Renal cortical epithelial cell (primary cell): ENCODE measurements at regions not wholly inside any gene's neighbourhood (a gene's known extent, or its start where the extent isn't known, plus 50 kb on each side); places are given as distances from the start of the nearest gene placed in this dataset.
A peak's percentile ranks its signal among the peaks of the same experiment; 100 is the strongest.

Source experiments
- DNase-seq: peaks from one replicate; pipeline ENCODE4 v3.0.0-alpha.2; 2011; ENCODE audit warnings: low read depth

- peak; percentile 12 for DNase-seq
Observed at GRCh38 chr5:129400395-129400983, 59.6 kb upstream of the ADAMTS19 start.

- DNase-seq: no peak
Observed at GRCh38 chr5:129405222-129405621, 54.9 kb upstream of the ADAMTS19 start.

GRCh38 chr5:129406440-129406839 is 53.7 kb upstream of the ADAMTS19 start:
- no peak for DNase-seq
